ENCODE measurements at regions not wholly inside any gene's neighbourhood (a gene's known extent, or its start where the extent isn't known, plus 50 kb on each side); places are given as distances from the start of the nearest gene placed in this dataset.

DNA sequence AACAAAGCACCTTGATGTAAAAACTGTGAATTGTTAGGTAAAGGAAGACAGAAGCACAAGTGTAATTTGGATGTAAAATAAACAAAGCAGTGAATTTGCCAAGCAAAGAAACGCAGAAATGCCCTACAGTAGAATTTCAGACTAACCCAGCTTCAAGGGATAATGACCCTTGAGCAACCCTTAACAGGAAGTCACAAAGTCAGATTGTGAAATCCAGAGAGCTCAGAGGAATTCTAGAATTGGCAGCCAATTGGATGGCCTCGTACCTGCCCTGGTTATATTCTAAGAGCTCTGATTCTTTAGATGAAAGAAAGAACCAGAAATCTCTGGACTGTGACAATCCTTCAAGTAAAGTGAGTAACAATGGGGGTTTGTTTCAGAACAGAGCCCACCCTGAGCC is 152.7 kb upstream of the CHRM3 start:
- no peaks in the 10 kb centered on the region for H3K36me3 ChIP-seq
- H3K27me3 ChIP-seq, result no peaks in the 10 kb centered on the region
- DNase-seq, result no peak
- no peak for ATAC-seq
- intact Hi-C loops (cut with DNase I), result no loop called here
- H3K4me3 ChIP-seq, result no peak overlapping the region
- 58 to 60% methylated on average over 2 of the region's 2 CpGs for WGBS, 2 donors
- TF ChIP-seq, protein P1, sequence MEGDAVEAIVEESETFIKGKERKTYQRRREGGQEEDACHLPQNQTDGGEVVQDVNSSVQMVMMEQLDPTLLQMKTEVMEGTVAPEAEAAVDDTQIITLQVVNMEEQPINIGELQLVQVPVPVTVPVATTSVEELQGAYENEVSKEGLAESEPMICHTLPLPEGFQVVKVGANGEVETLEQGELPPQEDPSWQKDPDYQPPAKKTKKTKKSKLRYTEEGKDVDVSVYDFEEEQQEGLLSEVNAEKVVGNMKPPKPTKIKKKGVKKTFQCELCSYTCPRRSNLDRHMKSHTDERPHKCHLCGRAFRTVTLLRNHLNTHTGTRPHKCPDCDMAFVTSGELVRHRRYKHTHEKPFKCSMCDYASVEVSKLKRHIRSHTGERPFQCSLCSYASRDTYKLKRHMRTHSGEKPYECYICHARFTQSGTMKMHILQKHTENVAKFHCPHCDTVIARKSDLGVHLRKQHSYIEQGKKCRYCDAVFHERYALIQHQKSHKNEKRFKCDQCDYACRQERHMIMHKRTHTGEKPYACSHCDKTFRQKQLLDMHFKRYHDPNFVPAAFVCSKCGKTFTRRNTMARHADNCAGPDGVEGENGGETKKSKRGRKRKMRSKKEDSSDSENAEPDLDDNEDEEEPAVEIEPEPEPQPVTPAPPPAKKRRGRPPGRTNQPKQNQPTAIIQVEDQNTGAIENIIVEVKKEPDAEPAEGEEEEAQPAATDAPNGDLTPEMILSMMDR (IDR thresholded peaks at IDR 0.05), result no peak
- peaks cover 0 to 9% (median 0%) of the 10 kb centered on the region in 11 donors for H3K9me3 ChIP-seq
- no peaks in the 10 kb centered on the region for H3K4me1 ChIP-seq
- no peak overlapping the region for H3K27ac ChIP-seq

DNA sequence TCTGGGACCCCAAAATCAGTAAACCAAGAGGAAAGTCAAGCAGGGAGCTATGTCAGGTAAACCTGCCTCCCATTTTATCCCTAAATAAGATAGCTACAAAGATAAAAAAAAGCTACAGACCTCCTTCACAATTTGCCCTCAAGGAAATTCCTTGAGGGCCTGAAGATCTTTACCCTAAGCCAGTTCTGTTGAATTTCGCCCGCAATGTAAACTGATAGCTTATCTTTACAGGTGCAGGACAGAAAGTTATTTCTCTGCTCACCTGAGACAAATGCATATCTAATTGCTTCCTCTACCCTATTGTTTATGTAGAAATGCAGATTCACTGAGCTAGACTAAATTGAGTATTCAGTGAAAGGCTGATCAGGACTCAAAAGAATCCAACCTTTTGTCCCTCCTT is 153.4 kb upstream of the CHRM3 start:
- 85 to 91% methylated on average over 2 of the region's 2 CpGs for WGBS, 2 donors
- Histone ChIP-seq H3K9me3 (peaks cover 0 to 6% (median 0%) of the 10 kb centered on the region in 11 donors), H3K36me3 (no peaks in the 10 kb centered on the region), H3K4me1 (no peaks in the 10 kb centered on the region), H3K4me3 (no peak overlapping the region), H3K27me3 (no peaks in the 10 kb centered on the region), H3K27ac (no peak overlapping the region)
- no peak for ATAC-seq
- DNase-seq, result no peak
- intact Hi-C loops (cut with DNase I), result no loop called here
- TF ChIP-seq, protein P1 (IDR thresholded peaks at IDR 0.05), result no peak

DNA sequence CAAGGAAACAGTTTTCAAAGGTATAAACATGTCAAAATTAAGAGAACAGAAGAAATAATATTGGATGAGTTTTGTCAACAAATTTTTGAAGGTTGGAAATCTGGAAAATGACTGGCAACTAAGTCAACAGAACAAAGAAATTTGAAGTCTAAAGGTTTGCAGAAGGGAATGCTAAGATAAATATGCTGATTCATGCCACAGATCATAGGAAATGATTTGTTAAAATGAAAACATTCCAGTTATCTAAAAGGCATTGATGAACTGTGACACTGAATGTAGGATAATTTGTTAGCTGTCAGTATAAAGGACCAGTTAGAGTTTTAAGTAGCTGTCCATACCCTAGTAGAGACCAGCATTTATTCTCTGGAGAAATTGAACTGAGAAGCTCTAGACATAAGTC is 157.9 kb upstream of the CHRM3 start:
- Histone ChIP-seq H3K27ac (no peak overlapping the region), H3K9me3 (peaks cover 0 to 44% (median 14%) of the 10 kb centered on the region in 11 donors), H3K4me1 (no peaks in the 10 kb centered on the region), H3K27me3 (no peaks in the 10 kb centered on the region), H3K4me3 (no peak overlapping the region), H3K36me3 (no peaks in the 10 kb centered on the region)
- DNase-seq (no peak), ATAC-seq (no peak)
- intact Hi-C loops (cut with DNase I), result no loop called here
- TF ChIP-seq, protein P1 (IDR thresholded peaks at IDR 0.05), result no peak

DNA sequence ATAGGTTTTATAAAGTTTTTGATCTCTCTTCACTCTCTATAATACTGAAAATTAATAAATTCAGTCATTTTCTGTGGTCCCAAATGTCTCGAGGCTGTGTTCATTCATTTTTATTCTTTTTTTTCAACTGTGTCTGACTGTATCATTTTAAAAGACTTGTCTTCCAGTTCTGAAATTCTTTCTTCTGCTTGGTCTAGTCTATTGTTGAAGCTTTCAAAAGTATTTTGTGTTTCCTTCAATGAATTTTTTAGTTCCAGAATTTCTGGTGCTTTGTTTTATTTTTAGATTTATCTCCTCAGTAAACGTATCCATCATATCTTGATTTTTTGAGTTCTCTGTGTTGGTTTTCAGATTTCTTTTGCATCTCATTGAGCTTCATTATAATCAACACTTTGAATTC is 161.0 kb upstream of the CHRM3 start:
- 68 to 73% methylated on average over 2 of the region's 2 CpGs for WGBS, 2 donors
- no peak for ATAC-seq
- no peak overlapping the region for H3K4me3 ChIP-seq
- no peaks in the 10 kb centered on the region for H3K36me3 ChIP-seq
- H3K4me1 ChIP-seq, result no peaks in the 10 kb centered on the region
- no peaks in the 10 kb centered on the region for H3K27me3 ChIP-seq
- TF ChIP-seq, protein P1 (IDR thresholded peaks at IDR 0.05), result no peak
- peaks cover 0 to 74% (median 25%) of the 10 kb centered on the region in 11 donors for H3K9me3 ChIP-seq
- DNase-seq, result no peak
- no peak overlapping the region for H3K27ac ChIP-seq
- intact Hi-C loops (cut with DNase I), result no loop called here

DNA sequence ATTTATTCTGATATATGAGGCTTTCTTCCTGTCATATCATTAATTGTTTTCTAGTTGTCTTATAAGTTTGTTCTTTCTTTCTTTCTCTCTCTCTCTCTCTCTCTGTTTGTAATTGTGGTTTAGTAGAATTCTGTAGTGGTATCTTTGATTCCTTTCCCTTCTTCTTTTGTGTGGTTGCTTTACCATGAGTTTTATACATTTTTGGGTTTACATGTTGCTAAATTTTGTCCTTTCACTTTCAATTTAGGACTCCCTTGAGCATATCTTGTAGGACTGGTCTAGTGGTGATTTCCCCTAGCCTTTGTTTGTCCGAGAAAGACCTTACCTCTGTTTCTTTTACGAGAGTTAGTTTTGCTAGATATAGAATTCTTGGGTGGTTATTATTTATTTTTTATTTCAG is 162.3 kb upstream of the CHRM3 start:
- 84 to 89% methylated on average over 2 of the region's 2 CpGs for WGBS, 2 donors
- no peak overlapping the region for H3K27ac ChIP-seq
- DNase-seq, result no peak
- H3K4me1 ChIP-seq, result no peaks in the 10 kb centered on the region
- H3K4me3 ChIP-seq, result no peak overlapping the region
- no peak for ATAC-seq
- no peaks in the 10 kb centered on the region for H3K27me3 ChIP-seq
- H3K36me3 ChIP-seq, result no peaks in the 10 kb centered on the region
- intact Hi-C loops (cut with DNase I), result no loop called here
- TF ChIP-seq, protein P1 (IDR thresholded peaks at IDR 0.05), result no peak
- peaks cover 0 to 79% (median 25%) of the 10 kb centered on the region in 11 donors for H3K9me3 ChIP-seq

Measured in heart right ventricle (tissue), 16 donors.